A549 (cell line): ENCODE measurements at regions not wholly inside any gene's neighbourhood (a gene's known extent, or its start where the extent isn't known, plus 50 kb on each side); places are given as distances from the start of the nearest gene placed in this dataset.

ENCODE experiments used
- ATAC-seq, 2 experiments: fragments of 200-7000 bp in 1 of 2; fragments of >200 bp in 1 of 2; cut with Nextera tagmentation in 1 of 2; cut with Tn5 transposase in 1 of 2; 3 replicates each; pipeline versions ENCODE4 v1.8.0 to v1.9.1; 2018 to 2020; ENCODE audit warnings: mild to moderate bottlenecking in 1 of 2, moderate library complexity in 1 of 2
- CTCF ChIA-PET: fragments of 300-600 bp; sonication (Branson Sonifier 250); formaldehyde crosslinking; extraction: SDS; loops from one replicate; lab custom pipeline; 2021; ENCODE audit warnings: antibody characterized with exemption, inconsistent platforms; lab: Yijun Ruan, JAX
- POLR2A ChIA-PET: fragments of 350-600 bp; formaldehyde crosslinking; extraction: SDS; loops from one replicate; lab custom pipeline; 2021; ENCODE audit warnings: antibody characterized with exemption, inconsistent platforms; lab: Yijun Ruan, JAX
- DNase-seq, 2 experiments: peaks; one replicate each; pipeline versions ENCODE4 v3.0.0 to v3.0.0-alpha.2; 2011 to 2016; ENCODE audit warnings: low read depth in 1 of 2, low spot score in 1 of 2
- FAIRE-seq: peaks from 2 replicates; lab custom pipeline; 2011; peaks lifted over from hg19 to GRCh38; lab: Jason Lieb, UNC
- H3K27ac ChIP-seq, 2 experiments: fragments of >200 bp; sonication (Bioruptor Twin); formaldehyde crosslinking; 3 replicates each; pipeline ENCODE4 v1.5.1; 2016 to 2017
- H3K4me1 ChIP-seq: fragments of >200 bp; sonication (Bioruptor Twin); formaldehyde crosslinking; 3 replicates; pipeline ENCODE4 v1.6.1; 2016
- H3K4me2 ChIP-seq: fragments of >200 bp; sonication (Bioruptor Twin); formaldehyde crosslinking; 3 replicates; pipeline ENCODE4 v1.6.1; 2016
- H3K4me3 ChIP-seq: fragments of >200 bp; sonication (Bioruptor Twin); formaldehyde crosslinking; 3 replicates; pipeline ENCODE4 v1.5.1; 2016
- H3K9me3 ChIP-seq: fragments of >200 bp; sonication (Bioruptor Twin); formaldehyde crosslinking; 3 replicates; pipeline ENCODE4 v1.6.1; 2016
- CHD2 ChIP-seq: fragments of 150-350 bp; IDR thresholded peaks from 2 replicates; pipeline ENCODE4 v1.6.1; 2014; ENCODE audit warnings: low read length; ENCODE audit not compliant: partially characterized antibody
- CTCF ChIP-seq: fragments of >200 bp; sonication (Bioruptor Twin); formaldehyde crosslinking; IDR thresholded peaks from 3 replicates; pipeline ENCODE4 v1.5.1; 2016
- EHF ChIP-seq: fragments of 250-450 bp; sonication (Bioruptor Pico); IDR thresholded peaks from 2 replicates; pipeline ENCODE4 v1.5.0; 2020; ENCODE audit warnings: mild to moderate bottlenecking
- EHMT2 ChIP-seq: fragments of 200-600 bp; sonication (generic); IDR thresholded peaks from 2 replicates; pipeline ENCODE4 v1.6.1; 2016; ENCODE audit warnings: antibody characterized with exemption, low read depth, mild to moderate bottlenecking, moderate library complexity
- FOSB ChIP-seq: fragments of 250-450 bp; sonication (Bioruptor Pico); IDR thresholded peaks from 2 replicates; pipeline ENCODE4 v1.5.0; 2020; ENCODE audit warnings: mild to moderate bottlenecking, moderate library complexity
- FOSL2 ChIP-seq, 2 experiments: fragments of 450-650 bp in 1 of 2; fragments of >200 bp in 1 of 2; sonication (Bioruptor Twin) in 1 of 2; formaldehyde crosslinking; IDR thresholded peaks; 2 replicates each; pipeline versions ENCODE4 v1.5.0 to v1.6.1; 2016 to 2020; ENCODE audit warnings: mild to moderate bottlenecking in 1 of 2, moderate library complexity in 1 of 2
- HDAC2 ChIP-seq: fragments of 200-600 bp; sonication (generic); IDR thresholded peaks from 2 replicates; pipeline ENCODE4 v1.6.1; 2016
- JUNB ChIP-seq: fragments of >200 bp; sonication (Bioruptor Twin); formaldehyde crosslinking; IDR thresholded peaks from 2 replicates; pipeline ENCODE4 v1.6.1; 2016
- MAFK ChIP-seq: fragments of 450-650 bp; IDR thresholded peaks from 2 replicates; pipeline ENCODE4 v1.6.1; 2014; ENCODE audit not compliant: partially characterized antibody
- MYC ChIP-seq: IDR thresholded peaks from 2 replicates; pipeline ENCODE4 v1.6.1; 2012; ENCODE audit warnings: mild to moderate bottlenecking, inconsistent platforms, low read length, improper control_type of control experiment, borderline replicate concordance
- NR3C1 ChIP-seq: fragments of >200 bp; sonication (Bioruptor Twin); formaldehyde crosslinking; IDR thresholded peaks from 3 replicates; pipeline ENCODE4 v1.6.1; 2017
- PBX3 ChIP-seq: IDR thresholded peaks from 2 replicates; pipeline ENCODE4 v1.6.1; 2012
- POLR2AphosphoS2 ChIP-seq: conservative IDR thresholded peaks from 2 replicates; pipeline ENCODE4 v1.6.1; 2012; ENCODE audit warnings: low read length, improper control_type of control experiment, inconsistent platforms
- RAD21 ChIP-seq, 2 experiments: fragments of >200 bp in 1 of 2; sonication (Bioruptor Twin) in 1 of 2; formaldehyde crosslinking in 1 of 2; IDR thresholded peaks in 1 of 2; conservative IDR thresholded peaks in 1 of 2; 2 replicates in 1 of 2; 3 replicates in 1 of 2; pipeline ENCODE4 v1.6.1; 2012 to 2018; ENCODE audit warnings: inconsistent platforms in 1 of 2
- RFX5 ChIP-seq: fragments of 450-650 bp; IDR thresholded peaks from 2 replicates; pipeline ENCODE4 v1.7.1; 2014; ENCODE audit warnings: antibody characterized with exemption, mild to moderate bottlenecking, moderate library complexity
- SMC3 ChIP-seq: fragments of >200 bp; sonication (Bioruptor Twin); formaldehyde crosslinking; IDR thresholded peaks from 3 replicates; pipeline ENCODE4 v1.6.1; 2018; ENCODE audit warnings: inconsistent platforms
- SREBF2 ChIP-seq: fragments of 450-650 bp; IDR thresholded peaks from 2 replicates; pipeline ENCODE4 v1.6.1; 2014; ENCODE audit warnings: mild to moderate bottlenecking, moderate library complexity
- USF2 ChIP-seq: fragments of 450-650 bp; IDR thresholded peaks from 2 replicates; pipeline ENCODE4 v1.6.1; 2014; ENCODE audit warnings: antibody characterized with exemption
- ZFP36 ChIP-seq: fragments of 450-650 bp; IDR thresholded peaks from 2 replicates; pipeline ENCODE4 v1.6.1; 2014; ENCODE audit warnings: borderline replicate concordance; ENCODE audit not compliant: partially characterized antibody
- ZNF302 ChIP-seq: fragments of 250-450 bp; sonication (Bioruptor Pico); IDR thresholded peaks from 2 replicates; pipeline ENCODE4 v1.9.0; 2021; ENCODE audit warnings: inconsistent platforms, mild to moderate bottlenecking, moderate library complexity
- WGBS: methylation state at CpG from one replicate; pipeline ENCODE4 v1.1.6; 2017; ENCODE audit errors: missing lambda C conversion rate; 5-methylcytosine and 5-hydroxymethylcytosine counted together

GRCh38 chr16:6279286-6279685 is 1053.4 kb upstream of the RBFOX1 start:
- H3K4me3 ChIP-seq: no peak overlapping the region
- FAIRE-seq (no peak), ATAC-seq (no peak), DNase-seq (no peak)
- no peak overlapping the region for H3K27ac ChIP-seq
- H3K9me3 ChIP-seq: no peaks in the 10 kb centered on the region
- no peaks in the 10 kb centered on the region for H3K4me1 ChIP-seq
- POLR2A ChIA-PET: no interaction called here
- TF ChIP-seq FOSL2 (IDR thresholded peaks at IDR 0.05) (no peak), FOSL2 (CRISPR knock-in tag; IDR thresholded peaks at IDR 0.05) (no peak), MYC (no peak), POLR2AphosphoS2 (no peak), EHMT2 (no peak)
- CTCF ChIA-PET: no interaction called here
- H3K4me2 ChIP-seq: no peak overlapping the region
- WGBS: 3% methylated on average over 3 of the region's 3 CpGs

- ATAC-seq (no peak), DNase-seq (no peak), FAIRE-seq (no peak)
- Histone ChIP-seq H3K4me2 (no peak overlapping the region), H3K4me3 (no peak overlapping the region), H3K4me1 (no peaks in the 10 kb centered on the region), H3K9me3 (no peaks in the 10 kb centered on the region), H3K27ac (no peak overlapping the region)
- ChIA-PET CTCF (no interaction called here), POLR2A (no interaction called here)
- 70% methylated on average over 3 of the region's 3 CpGs for WGBS
- no peak for TF ChIP-seq NR3C1
- no peak for TF ChIP-seq RAD21 (conservative IDR thresholded peaks at IDR 0.05 in 1 of 2, IDR thresholded peaks at IDR 0.05 in 1 of 2)
- no peak for TF ChIP-seq ZFP36
- TF ChIP-seq MYC: no peak
- TF ChIP-seq RFX5: no peak
- no peak for TF ChIP-seq EHF
- no peak for TF ChIP-seq JUNB
- TF ChIP-seq CTCF: no peak
- TF ChIP-seq FOSB (CRISPR knock-in tag): no peak
- no peak for TF ChIP-seq SREBF2
- TF ChIP-seq SMC3: no peak
- TF ChIP-seq CHD2: no peak
- TF ChIP-seq USF2: no peak
- no peak for TF ChIP-seq ZNF302 (CRISPR knock-in tag)
- TF ChIP-seq PBX3: no peak
Measured at GRCh38 chr16:6274351-6274750, 1058.3 kb upstream of the RBFOX1 start.

- Histone ChIP-seq H3K4me1 (no peaks in the 10 kb centered on the region), H3K4me2 (no peak overlapping the region), H3K9me3 (no peaks in the 10 kb centered on the region), H3K4me3 (no peak overlapping the region), H3K27ac (no peak overlapping the region)
- ChIA-PET POLR2A (no interaction called here), CTCF (no interaction called here)
- no peak for FAIRE-seq
- no peak for ATAC-seq
- DNase-seq: no peak
- 2% methylated on average over 3 of the region's 3 CpGs for WGBS
- TF ChIP-seq MAFK (peak; percentile 71), HDAC2 (no peak)
Measured at GRCh38 chr16:6267682-6268081, 1065.0 kb upstream of the RBFOX1 start.
